ENCODE measurements at regions not wholly inside any gene's neighbourhood (a gene's known extent, or its start where the extent isn't known, plus 50 kb on each side); places are given as distances from the start of the nearest gene placed in this dataset.

DNA sequence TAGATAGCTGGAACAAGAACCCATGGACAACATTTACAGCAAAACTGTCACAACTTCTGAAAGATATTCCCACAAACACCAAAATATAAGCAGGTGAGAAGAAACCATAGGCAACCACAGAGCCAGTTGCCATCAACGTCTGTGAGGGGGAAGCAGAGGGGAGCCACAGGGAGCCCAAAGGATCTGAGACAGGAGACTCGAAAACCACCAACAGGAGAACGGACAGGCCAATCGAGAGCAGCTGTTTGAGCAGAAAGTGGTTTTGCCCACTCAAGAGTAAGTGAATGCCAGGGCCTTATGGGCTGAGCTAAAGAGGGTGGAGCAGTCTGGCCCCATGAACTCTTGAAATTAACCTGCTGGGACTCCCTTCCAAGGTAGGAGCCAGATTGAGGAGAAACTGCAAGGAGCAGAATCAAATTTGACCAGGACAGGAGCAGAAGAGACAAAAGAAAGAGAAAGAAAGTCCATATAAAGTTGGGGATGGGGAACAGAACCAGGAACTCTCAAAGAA is 195.4 kb downstream of the ANKRD60 start:
- no TSS peak for BruUV-seq (replicated peaks)
- intact Hi-C loops (cut with micrococcal nuclease) = no loop called here
- no peak for FAIRE-seq

More for the DNA sequence above, 195.4 kb downstream of the ANKRD60 start:
- dilution Hi-C loops (cut with MboI; ENCODE audit: extremely low pct_ligation_motif_present, low sequenced_read_pairs) = no loop called here
- H3K27me3 ChIP-seq (ENCODE audit: control insufficient read depth in 2 of 2, insufficient read depth in 2 of 2, low read length in 2 of 2) = peaks cover 0 to 1% of the 10 kb centered on the region in 2 experiments
- no peak overlapping the region for H3K4me3 ChIP-seq (replicated peaks in 1 of 3; ENCODE audit: insufficient read depth in 1 of 3, low read depth in 1 of 3, low read length in 3 of 3)
- no peaks in the 10 kb centered on the region for H3K4me1 ChIP-seq (ENCODE audit: control insufficient read depth, extremely low read depth, insufficient read depth, low read length)
- ChIA-PET POLR2A (no interaction called here), CTCF (interaction anchor here (1.4 kb wide), 1 partner anchor 10 kb away, joined by 3 read pairs; no protein-coding TSS in a partner anchor)
- no peaks in the 10 kb centered on the region for H4K20me1 ChIP-seq (replicated peaks; ENCODE audit: control insufficient read depth, extremely low read depth, insufficient read depth, low read length)
- no peak overlapping the region for H2AFZ ChIP-seq (ENCODE audit: low read depth, low read length)
- H3K36me3 ChIP-seq (ENCODE audit: control insufficient read depth in 2 of 2, extremely low read depth in 1 of 2, insufficient read depth in 2 of 2, low read length in 2 of 2) = no peaks in the 10 kb centered on the region
- no peaks in the 10 kb centered on the region for H3K9me3 ChIP-seq (replicated peaks; ENCODE audit: control insufficient read depth, insufficient read depth, low read length)
- no peaks in the 10 kb centered on the region for H3K79me2 ChIP-seq (ENCODE audit: control insufficient read depth, insufficient read depth, low read length)
- no peak overlapping the region for H3K9ac ChIP-seq (replicated peaks; ENCODE audit: extremely low read depth, insufficient read depth, low read length)
- H3K4me2 ChIP-seq (ENCODE audit: insufficient read depth, low read length) = no peak overlapping the region
- no peak for DNase-seq (ENCODE audit: low read depth, low spot score)
- H3K27ac ChIP-seq (ENCODE audit: insufficient read depth, low read depth, low read length) = no peak overlapping the region
- no peaks in the 10 kb centered on the region for H3K9me1 ChIP-seq (replicated peaks; ENCODE audit: control insufficient read depth, extremely low read depth, insufficient read depth, low read length)
- TF ChIP-seq, protein P1, sequence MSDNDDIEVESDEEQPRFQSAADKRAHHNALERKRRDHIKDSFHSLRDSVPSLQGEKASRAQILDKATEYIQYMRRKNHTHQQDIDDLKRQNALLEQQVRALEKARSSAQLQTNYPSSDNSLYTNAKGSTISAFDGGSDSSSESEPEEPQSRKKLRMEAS (IDR thresholded peaks at IDR 0.05; ENCODE audit: insufficient read depth, insufficient read length) = no peak
- TF ChIP-seq FOS (IDR thresholded peaks at IDR 0.05; ENCODE audit: borderline replicate concordance, insufficient read depth, low read length) (no peak), GATA2 (IDR thresholded peaks at IDR 0.05; ENCODE audit: insufficient read depth, insufficient read length, low read depth, low read length) (no peak), EZH2 (IDR thresholded peaks at IDR 0.05; ENCODE audit: borderline replicate concordance, low read depth, low read length, severe bottlenecking) (no peak), POLR2AphosphoS5 (IDR thresholded peaks at IDR 0.05; ENCODE audit: insufficient read depth, low read depth, low read length) (no peak), JUN (IDR thresholded peaks at IDR 0.05; ENCODE audit: borderline replicate concordance, insufficient read depth, insufficient read length, low read depth) (no peak), MYC (IDR thresholded peaks at IDR 0.05; ENCODE audit: low read depth, low read length) (no peak), POLR2A (IDR thresholded peaks at IDR 0.05; ENCODE audit: low read depth, low read length) (no peak)
- TF ChIP-seq, protein P2, sequence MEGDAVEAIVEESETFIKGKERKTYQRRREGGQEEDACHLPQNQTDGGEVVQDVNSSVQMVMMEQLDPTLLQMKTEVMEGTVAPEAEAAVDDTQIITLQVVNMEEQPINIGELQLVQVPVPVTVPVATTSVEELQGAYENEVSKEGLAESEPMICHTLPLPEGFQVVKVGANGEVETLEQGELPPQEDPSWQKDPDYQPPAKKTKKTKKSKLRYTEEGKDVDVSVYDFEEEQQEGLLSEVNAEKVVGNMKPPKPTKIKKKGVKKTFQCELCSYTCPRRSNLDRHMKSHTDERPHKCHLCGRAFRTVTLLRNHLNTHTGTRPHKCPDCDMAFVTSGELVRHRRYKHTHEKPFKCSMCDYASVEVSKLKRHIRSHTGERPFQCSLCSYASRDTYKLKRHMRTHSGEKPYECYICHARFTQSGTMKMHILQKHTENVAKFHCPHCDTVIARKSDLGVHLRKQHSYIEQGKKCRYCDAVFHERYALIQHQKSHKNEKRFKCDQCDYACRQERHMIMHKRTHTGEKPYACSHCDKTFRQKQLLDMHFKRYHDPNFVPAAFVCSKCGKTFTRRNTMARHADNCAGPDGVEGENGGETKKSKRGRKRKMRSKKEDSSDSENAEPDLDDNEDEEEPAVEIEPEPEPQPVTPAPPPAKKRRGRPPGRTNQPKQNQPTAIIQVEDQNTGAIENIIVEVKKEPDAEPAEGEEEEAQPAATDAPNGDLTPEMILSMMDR (IDR thresholded peaks at IDR 0.05; ENCODE audit: extremely low read depth in 1 of 2, insufficient read depth in 1 of 2, low read depth in 1 of 2, low read length in 2 of 2) = no peak
